HL-60/S4 treated with retinoic acid at 250 ng/mL for 4 days and 3 days (cell line): ENCODE measurements at regions not wholly inside any gene's neighbourhood (a gene's known extent, or its start where the extent isn't known, plus 50 kb on each side); places are given as distances from the start of the nearest gene placed in this dataset.

Source experiments
- in situ Hi-C: fragments of 300-500 bp; cut with MboI; formaldehyde crosslinking; loops from 2 replicates; pipeline ENCODE4 v1.7.0; 2022; ENCODE audit warnings: low sequenced_read_pairs

DNA sequence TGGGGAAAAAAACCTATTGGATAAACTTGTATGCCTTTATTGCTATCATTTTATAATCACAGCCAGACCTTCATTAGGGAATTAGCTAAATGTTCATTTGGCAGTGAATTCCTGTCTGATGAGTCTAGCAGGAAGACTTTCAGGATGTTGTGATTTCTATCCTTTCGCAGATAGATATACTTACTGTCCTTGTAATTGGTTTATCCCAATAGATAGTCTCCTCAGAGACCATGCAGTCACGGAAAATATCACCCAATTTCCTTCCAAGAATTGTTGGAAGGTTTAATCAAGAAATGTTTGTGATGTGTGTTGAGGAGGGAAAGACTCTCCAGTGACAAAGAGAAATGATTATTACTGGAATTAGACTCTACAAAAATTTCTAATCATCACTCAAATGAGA is 1937.9 kb upstream of the WWC1 start:
- in situ Hi-C loops = no loop called here

DNA sequence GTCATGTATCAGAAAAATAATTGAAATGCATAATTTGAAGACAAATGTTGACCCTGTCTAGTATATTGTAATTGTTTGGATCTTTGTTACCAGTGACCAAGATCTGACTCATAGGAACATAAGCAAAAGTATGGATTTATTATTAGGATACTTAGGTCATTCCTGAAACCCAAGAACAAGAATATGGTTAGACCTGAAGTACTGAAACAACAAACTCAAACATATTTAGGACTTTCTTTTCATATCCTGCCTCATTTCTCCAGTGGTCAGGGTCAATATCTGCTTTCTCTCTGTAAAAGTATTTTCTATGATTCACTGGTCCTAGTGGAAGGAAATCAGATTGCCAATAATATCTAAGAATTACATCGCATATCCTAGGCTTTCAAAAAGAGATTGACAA is 1937.1 kb upstream of the WWC1 start:
- in situ Hi-C loops = no loop called here

GRCh38 chr5:166356096-166356495 is 1935.3 kb upstream of the WWC1 start:
- in situ Hi-C loops = no loop called here

DNA sequence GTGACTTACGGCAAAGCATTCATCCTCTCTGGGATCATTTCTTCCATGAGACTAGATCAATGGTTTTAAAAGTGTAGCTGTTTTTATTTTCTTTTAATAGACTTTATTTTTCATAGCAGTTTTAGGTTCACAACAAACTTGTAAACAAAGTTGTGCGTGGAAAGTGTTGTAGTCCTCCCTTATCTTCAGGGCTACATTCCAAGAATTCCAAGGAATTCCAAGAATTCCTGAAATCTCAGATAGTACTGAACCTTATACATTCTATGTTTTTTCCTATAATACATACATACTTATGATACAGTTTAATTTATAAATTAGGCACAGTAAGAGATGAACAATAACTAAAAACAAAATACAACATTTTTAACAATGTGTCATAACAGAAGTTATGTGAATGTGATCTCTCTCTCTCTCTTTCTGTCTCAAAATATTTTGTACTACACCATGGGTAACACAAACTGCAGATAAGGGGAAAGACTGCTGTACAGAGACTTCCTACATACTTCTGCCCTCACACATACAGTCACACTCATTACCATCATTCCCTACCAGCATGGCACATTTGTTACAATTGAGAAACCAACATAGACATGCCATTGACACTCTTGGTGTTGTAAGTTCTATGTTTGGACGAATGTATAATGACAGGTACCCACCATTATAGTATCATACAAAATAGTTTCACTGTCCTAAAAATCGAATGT is 1933.2 kb upstream of the WWC1 start:
- in situ Hi-C loops = no loop called here

- in situ Hi-C loops = no loop called here
These were observed 1928.2 kb upstream of the WWC1 start for GRCh38 chr5:166363087-166363760.

DNA sequence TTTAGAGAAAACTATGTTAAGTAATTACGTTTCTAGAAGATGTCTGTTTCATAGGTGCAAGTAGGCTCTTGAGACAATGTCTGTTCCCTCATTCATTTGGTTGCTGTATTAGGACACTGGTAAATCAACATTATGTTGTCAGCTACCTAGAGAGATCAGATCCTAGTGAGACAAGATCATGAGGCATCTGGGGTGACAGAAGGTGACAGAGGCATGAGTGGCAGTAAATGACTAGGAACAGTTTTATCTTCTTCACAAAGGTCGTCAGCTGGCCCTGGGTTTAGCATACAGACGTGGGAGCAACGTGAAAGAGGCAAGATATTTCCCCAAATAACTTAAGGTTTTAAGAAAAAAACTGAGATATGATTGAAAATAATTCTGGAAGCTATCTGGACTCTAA is 1926.3 kb upstream of the WWC1 start:
- in situ Hi-C loops = no loop called here

DNA sequence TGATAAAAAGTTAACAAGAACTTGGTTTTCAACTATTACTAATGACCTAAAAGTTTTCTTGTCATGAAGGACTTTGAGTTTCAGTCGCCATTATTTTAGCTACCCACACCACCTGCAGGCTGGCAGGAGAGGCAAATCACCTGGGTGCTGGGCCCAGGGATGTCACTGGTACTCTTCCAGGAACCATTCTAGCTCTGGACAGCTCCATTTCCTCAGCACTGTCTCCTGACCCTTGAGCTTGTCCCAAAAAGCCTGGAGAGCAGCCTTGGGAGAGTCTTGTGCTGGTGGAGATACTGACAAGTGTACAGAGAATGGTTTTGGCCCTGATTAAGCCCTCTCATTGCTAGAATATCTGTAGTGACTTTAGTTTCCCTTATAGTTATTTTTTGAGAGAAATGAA is 1924.1 kb upstream of the WWC1 start:
- in situ Hi-C loops = no loop called here

DNA sequence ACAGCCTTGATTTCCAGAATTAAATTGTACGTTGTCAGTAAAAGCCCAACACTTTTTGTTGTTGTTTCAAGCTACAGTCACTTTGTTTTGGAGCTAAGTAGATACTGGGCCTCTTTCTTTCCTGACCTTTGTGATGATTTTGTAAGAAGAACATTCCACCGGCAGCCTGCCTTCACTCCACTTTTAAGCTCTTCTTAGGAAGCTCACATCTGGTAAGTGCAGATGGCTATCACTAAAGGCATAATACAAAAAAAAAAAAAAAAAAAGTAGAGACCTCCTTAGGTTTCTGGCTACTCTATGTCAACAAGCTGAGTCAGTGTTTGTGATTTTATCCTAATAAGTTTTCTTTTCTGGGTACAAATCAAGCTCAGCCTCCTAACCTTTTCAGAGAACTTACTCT is 1922.1 kb upstream of the WWC1 start:
- in situ Hi-C loops = no loop called here

GRCh38 chr5:166369807-166370206 is 1921.6 kb upstream of the WWC1 start:
- in situ Hi-C loops = no loop called here

DNA sequence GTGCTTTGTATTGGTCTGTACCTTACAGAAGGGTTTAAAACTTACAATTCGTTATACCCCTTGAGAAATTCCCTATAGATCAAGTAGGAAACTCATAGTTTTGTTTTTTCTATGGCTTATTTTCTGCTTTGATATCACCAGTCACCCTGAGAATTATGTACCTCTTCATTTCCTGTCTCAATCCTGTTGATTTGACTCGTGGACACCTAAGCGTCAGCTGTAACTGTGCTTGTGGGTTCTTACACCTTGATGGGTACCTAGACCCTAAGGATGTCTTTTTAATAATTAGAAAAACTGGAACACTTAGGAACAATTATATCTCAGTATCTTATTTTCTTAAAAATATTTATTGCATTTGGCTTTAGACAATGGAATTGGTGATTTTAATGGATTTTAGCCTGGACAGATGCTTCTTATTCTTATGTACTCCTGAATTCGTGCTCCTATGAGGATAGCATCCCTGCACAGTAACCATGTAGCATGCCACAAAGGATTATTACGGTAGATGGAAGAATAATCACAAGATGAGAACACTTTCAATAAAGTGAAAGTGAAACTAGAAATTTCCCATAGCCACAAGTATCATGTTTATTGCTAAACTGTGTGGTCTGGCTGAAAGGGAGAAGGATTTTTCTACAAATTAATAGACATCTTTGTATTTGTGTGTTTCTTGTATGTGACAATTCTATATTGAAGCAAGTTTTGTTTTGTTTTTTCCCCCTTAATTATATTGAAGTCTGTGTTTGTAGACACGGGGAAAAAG is 1920.3 kb upstream of the WWC1 start:
- in situ Hi-C loops = no loop called here

DNA sequence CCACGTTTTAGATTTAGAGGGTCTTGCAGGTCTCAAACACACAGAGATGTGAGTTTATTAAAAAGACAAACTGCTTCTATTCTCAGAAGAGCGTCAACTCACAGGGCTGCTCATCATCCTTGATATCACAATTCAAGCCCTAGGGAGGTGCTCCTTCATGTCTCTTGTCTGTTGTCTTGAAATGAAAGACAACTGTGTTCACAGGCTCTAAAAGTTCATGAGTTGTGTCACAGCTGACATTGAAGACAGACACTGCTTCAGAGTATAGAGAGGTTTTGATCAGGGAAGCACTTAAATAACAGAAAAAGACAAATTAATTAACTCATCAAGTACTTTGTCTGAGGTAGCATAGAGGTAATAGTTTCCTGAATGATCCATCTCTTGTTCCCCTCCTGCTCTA is 1917.6 kb upstream of the WWC1 start:
- in situ Hi-C loops = no loop called here

DNA sequence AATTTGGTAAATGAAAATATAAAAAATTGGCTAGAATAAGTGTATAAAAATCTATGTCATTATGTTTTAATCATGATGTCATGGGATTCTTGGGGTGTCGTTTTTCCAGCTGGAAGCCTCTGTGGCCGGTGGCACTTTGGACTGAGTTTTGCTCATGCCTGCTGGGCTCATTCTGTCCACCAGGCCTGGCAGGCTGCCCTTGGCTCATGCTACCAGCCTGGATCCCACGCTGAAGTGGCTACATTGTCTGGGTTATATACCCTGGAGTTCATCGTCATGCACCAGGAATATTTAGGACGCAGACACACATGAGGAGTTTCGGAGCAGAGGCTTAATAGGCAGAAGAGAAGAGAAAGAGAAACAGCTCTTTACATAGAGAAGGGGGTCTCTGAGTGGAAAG is 1913.7 kb upstream of the WWC1 start:
- in situ Hi-C loops = no loop called here

DNA sequence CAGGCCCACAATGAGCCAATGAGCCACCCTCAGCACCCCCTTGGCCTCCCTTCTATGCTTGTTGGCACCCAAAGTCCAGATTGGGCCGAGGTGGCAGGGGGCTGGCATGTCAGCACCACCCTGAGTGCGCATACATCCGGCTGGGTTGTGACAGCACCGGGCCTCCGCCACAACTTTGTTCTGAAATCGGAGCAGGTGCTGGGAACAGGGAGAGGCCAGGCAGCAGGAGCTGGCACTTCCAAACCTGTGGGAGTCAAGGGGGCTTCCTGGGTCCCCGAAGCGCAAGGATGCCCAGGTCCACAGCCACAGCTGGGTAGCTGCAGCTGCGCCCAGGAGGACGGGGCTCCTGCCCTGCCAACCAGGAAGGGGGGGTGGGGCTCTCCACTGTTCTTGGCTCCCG is 1911.9 kb upstream of the WWC1 start:
- in situ Hi-C loops = no loop called here

DNA sequence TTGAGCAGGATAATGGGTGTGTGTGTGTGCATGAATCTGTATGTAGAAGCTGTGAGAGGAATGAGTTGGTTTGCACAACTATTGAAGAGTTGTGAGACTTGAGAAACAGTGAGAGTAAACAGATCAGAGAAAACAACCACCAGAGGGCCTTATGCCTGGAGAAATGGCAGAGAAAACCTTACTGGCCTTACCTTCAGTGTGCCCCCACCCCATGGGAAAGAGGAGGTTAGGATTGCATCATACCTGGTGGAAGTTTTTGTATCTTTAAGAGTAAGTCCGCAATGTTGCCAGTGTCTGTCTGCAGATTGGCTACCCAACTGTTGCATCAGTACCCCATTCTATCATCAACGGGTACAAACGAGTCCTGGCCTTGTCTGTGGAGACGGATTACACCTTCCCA is 1909.4 kb upstream of the WWC1 start:
- in situ Hi-C loops = no loop called here

- in situ Hi-C loops = no loop called here
These were observed 1893.3 kb upstream of the WWC1 start for GRCh38 chr5:166398131-166398530.

GRCh38 chr5:166399781-166400180 is 1891.7 kb upstream of the WWC1 start:
- in situ Hi-C loops = no loop called here

DNA sequence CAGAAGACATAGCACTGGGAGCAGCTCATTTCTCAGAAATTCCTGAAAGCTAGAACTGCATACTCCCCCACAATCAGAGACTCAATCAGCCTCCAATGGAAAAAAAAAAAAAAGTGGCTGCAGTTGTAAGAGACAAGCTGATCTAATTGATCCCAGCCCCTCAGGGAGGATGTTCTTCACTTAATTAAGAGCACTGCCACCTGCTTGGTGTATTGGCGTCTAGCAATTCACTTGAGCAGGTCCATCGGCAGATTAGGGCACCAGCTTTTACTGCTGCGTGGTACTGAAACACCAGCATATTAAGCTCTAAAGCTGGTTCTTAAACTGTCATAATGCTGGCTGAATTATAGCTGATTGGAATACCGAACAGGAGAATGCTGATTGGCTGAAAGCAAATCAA is 1890.1 kb upstream of the WWC1 start:
- in situ Hi-C loops = no loop called here

GRCh38 chr5:166412191-166412590 is 1879.3 kb upstream of the WWC1 start:
- in situ Hi-C loops = no loop called here

DNA sequence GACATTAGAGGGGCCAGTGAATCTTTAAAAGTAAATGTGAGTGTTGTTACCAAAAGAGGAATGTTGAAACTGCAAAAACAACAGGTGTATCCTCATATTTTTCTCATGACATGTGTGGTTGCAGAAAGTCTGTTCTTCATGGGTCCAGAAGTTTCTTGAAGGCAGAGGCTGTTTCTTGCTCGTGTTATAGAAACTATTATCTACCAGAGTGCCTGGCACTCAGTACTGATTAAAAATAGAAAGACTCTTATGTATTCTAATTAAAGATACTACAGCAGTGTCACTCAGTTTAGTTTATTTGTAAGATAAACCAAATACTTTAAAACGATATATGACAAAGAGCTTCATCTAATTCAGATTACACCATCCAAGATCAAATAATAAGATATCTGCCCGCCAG is 1864.2 kb upstream of the WWC1 start:
- in situ Hi-C loops = no loop called here

DNA sequence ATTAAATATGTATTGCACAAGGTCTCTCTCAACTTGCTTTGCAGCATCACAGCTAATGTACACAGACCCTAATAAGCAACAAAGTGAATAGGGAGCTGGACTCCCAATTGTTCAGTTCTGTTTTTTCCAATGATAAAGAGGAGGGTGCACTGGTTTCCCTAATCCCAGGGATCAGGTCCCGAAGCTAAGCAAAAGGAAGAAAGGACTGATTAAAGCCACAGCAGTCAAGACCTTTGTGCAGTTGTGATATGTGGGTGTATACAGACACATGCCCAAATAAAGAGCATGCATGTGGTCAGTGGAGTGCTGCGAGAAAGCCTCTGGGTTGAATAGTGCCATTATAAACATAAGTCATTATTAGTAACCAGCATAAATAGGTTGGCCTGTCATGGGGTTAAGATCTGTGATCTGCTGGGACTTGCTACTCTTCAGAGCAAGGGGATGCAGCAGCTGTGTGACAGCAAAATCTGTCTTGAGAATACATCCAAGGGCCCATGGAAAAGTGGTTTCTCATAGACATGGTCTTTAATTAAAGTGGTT is 1863.1 kb upstream of the WWC1 start:
- in situ Hi-C loops = no loop called here

DNA sequence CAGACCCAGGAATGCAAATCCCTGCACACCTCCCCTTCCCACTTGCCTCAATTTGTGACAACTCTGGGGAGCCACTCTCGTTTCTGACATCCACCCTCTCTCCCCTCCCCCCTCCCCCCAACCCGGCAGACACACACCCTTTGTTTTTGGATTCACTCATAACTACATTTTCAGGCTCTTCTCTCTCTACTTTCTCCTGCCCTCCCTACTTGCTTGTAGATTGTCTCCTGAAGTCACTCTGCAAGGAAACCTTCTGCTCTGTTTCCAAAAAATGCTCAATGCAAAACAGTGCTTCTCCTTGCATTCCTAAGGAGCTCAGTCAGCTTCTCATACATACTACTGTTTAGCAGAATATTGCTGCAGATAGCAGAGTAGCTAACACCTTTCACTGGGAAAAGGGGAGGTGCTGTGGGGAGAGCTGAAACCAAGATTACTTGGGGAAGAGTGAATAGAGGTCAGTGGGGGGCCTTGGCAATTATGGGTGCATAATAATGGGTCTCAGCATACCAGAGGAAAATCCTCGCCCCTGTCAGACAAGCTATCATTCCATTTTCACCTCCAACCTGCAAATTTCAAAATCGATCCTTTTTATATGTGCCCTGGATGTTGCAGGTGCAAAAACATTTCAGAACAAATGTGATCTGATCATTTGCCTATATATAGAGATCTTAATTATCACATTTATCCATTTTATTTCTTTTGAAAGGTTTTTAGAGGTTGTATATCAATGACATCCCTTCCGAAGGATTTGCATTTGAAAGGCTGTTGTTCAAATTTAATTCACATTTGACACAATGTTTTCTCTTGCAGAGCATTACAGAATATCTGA is 1860.7 kb upstream of the WWC1 start:
- in situ Hi-C loops = no loop called here
